Stimulated activated CD8-positive, alpha-beta memory T cell treated with anti-CD3 and anti-CD28 coated beads, Interleukin-2, amount 100 ng/mL, for 1 hour (primary cell): ENCODE measurements at regions not wholly inside any gene's neighbourhood (a gene's known extent, or its start where the extent isn't known, plus 50 kb on each side); places are given as distances from the start of the nearest gene placed in this dataset.
"Not testable (repeated sequence)": the region's sequence is repeated elsewhere in the genome, so short reads cannot be mapped to it uniquely, and the experiment has no call there.

Experiments
- DNase-seq, 2 donors: peaks; one replicate each; pipeline ENCODE4 v3.0.0-alpha.2; 2020; ENCODE audit warnings: low read depth in 2 of 2

DNA sequence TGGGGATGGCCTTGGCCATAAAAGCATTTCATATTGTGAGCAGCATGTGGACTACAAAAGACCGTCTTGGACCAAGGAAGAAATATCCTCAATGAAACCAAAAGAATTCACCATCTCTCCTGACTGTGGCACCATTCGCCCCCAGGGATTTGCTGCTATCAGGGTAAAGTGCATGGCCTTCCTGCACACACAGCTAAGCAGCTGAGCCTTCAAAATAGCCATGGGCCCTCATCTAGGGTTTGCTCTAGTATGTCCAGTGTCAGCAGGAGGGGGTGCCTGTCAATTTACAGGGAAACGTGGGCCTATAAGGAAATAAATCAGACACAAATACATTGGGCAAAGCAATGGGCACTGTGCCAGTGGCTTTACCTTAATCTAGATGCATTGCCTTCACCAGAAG, 296.6 kb upstream of the NBPF12 start:
- not testable (repeated sequence) for DNase-seq

GRCh38 chr1:146640671-146641070, 297.5 kb upstream of the NBPF12 start:
- DNase-seq = not testable (repeated sequence)

GRCh38 chr1:146630302-146630701, 307.8 kb upstream of the NBPF12 start:
- not testable (repeated sequence) for DNase-seq

GRCh38 chr1:146618582-146618981, 319.5 kb upstream of the NBPF12 start:
- not testable (repeated sequence) for DNase-seq

DNA sequence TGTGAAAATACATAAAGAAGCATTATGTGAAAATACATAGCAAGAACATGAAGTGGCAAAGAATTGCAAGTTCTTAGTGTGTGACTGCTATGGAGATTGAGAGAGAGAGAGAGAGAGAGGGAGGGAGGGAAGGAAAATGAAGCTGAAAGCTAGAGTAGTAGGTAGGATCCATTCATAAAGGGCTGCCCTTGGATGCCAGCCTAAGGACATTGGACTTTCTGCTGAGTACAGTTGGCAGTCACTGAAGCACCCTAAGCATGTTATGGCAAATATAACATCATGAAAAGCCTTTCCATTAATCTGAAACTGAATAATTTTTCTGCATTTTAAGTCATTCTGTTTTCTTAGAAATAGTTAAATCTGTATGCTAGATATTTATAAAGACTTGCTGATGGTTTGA, 333.4 kb upstream of the NBPF12 start:
- DNase-seq = not testable (repeated sequence)

DNA sequence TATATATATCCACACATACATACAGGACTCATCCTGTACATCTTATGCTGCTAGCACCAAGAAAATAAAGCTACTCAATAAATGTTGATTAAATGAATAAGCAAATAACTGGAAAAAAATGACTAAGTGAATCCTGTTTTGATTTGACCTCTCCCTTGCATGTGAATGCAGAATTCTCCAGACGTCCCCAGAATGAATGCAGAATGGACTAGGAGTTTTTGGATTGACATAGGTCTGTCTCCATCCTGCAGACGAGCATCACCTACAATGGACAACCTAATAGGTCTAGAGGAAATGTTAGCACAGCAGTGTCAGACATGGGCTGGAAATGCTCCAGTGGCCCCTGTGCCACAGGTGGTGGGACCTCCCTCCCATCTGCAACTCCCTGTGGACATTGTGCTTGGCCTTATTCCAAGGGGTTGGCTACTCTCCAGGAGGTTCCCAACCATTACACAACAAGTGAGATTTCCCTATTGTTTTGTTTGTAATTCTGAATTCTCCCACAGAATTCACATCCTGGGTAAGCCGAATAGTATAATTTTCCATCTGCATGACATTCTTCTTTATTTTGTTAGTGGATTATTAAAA, 337.3 kb upstream of the NBPF12 start:
- DNase-seq = not testable (repeated sequence)

DNA sequence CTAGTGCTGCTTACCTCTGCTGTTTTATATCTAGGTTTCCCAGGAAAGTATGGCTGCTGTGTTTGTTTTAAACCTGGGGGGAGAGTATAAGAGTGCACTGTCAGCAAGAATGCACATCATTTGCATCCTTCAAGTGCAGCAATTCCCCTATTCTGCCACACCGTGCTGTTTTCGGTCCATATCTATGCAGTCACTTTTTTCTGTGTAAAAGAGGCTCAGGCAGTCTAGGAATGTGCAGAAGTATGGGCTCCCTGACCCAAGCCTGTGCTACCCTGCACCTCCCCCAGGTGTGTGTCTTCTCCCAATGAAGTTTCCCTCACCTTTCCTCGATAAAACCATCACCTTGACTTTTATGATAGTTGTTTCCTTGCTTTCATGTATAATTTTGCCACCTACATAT, 338.2 kb upstream of the NBPF12 start:
- not testable (repeated sequence) for DNase-seq

DNA sequence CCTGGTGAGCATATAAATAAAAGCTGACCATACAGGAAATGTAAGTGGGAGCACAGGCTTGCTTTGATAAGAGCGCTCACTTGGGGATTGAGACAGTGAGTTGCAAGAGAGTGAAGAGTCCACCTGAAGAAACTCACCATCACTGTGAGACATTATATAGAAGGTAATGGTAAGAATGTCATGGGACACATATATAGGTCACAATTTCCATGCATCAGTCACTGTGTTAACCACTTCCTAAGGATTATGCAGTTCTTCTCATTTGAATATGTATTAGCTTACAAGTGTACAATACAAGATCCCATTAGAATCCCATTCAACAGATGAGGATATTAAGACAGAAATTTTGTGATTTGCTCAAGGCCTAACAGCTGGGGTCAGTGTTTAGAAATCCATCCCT, 352.4 kb upstream of the NOTCH2NLA start:
- not testable (repeated sequence) for DNase-seq

GRCh38 chr1:146567541-146567940, 338.7 kb upstream of the NOTCH2NLA start:
- DNase-seq = not testable (repeated sequence)

DNA sequence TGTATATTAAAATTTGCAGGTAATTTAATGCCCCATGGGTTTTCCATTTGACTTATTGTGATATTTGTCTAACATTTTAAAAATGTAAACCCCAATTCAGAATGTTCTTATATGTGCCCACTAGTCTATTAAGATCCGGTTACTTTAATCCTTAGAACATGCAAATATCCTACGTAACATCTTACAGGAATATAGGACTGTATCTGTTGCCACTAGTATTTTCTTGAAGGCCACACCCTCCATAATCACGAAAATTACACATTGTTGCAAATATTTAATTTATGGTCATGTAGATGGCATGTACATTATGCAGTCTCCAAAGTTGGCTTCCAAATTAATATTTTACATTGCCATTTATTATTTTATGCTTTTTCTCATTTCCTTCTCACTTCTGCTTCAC, 329.2 kb upstream of the NOTCH2NLA start:
- DNase-seq = not testable (repeated sequence)

- DNase-seq = not testable (repeated sequence)
Observed at GRCh38 chr1:146556405-146556804, 327.6 kb upstream of the NOTCH2NLA start.

- DNase-seq = not testable (repeated sequence)
Observed at GRCh38 chr1:146552414-146552813, 323.6 kb upstream of the NOTCH2NLA start.

DNA sequence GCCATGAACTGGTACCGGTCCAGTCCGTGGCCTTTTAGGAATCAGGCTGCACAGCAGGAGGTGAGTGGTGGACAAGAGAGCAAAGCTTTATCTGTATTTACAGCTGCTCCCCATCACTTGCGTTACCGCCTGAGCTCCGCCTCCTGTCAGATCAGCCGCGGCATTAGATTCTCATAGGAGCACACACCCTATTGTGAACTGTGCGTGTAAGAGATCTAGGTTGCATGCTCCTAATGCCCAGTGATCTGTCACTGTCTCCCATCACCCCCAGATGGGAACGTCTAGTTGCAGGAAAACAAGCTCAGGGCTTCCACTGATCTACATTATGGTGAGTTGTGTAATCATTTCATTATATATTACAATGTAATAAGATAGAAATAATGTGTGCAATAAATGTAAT, 319.9 kb upstream of the NOTCH2NLA start:
- DNase-seq = not testable (repeated sequence)

DNA sequence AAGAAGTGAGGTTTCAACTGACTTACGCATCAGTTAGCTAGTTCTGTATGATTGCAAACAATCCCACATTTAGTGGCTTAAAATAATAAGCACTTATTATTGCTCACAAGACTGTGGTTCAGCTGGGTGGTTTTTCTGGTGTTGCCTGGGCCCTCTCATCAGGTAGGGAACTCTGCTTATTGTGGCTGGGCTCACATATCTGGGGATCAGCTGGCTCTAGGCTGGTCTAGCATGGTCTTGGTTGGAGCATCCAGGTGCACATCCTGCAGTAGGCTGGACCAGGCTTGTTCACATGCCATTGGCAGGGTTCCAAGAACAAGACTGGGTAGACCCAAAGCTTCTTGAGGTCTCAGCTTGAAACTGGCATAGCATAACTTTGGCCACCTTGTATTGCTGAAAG, 317.4 kb upstream of the NOTCH2NLA start:
- DNase-seq = not testable (repeated sequence)

GRCh38 chr1:146537775-146538373, 309.1 kb upstream of the NOTCH2NLA start:
- not testable (repeated sequence) for DNase-seq

DNA sequence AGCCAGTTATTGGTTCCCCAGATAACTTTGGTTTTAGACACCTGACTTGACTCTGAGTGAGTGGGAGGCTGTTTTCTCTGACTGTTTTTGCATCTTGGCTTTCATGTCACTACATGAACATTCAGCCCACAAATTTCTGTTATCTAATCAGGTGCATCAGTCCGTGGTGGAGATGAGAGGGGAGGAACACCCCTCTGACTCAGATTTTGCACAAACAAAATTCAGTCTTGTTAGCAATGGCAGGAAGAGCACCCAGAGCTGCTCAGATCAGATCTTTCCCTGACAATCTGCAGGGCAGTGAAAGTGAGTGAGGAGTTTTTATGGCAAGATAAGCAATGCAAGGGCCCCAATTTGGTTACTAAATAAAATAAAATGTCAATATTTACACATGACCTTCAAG, 307.2 kb upstream of the NOTCH2NLA start:
- not testable (repeated sequence) for DNase-seq

GRCh38 chr1:146535575-146535974, 306.8 kb upstream of the NOTCH2NLA start:
- not testable (repeated sequence) for DNase-seq

DNA sequence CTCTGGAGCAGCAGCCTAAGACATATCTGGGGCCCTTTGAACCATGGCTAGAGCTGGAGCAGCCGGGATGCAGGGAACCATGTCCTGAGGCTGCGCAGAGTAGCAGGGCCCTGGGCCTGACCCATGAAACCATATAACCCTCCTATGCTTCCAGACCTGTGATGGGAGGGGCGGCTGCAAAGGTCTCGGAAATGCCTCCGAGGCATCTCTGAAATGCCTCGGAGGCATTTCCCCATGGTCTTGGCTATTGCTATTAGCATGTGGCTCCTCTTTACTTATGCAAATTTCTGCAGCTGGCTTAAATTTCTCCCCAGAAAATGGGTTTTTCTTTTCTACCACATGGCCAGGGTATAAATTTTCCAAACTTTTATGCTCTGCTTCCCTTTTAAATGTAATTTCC, 302.1 kb upstream of the NOTCH2NLA start:
- DNase-seq = not testable (repeated sequence)

DNA sequence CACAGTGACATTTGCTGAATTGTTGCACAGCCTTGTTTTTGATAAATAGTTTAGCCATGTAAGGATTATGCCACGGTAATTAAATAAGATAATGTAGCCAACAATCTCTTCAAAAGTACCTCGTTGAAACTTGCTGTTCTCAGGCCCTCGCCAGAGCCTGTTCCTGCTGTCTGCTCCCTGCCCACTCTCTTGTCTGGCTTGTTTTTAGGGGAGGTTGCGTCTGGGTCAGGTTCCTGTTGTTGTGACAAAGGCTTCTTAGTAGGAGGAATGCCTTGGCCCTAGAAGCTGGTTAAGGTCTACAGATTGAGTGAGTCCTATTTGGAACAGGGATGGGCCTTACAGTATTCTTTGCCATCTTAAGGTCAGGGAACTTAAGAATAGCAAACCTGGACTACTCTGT, 294.0 kb upstream of the NOTCH2NLA start:
- DNase-seq = not testable (repeated sequence)

GRCh38 chr1:146522345-146522744, 293.5 kb upstream of the NOTCH2NLA start:
- DNase-seq = not testable (repeated sequence)

GRCh38 chr1:146521804-146522203, 293.0 kb upstream of the NOTCH2NLA start:
- DNase-seq = not testable (repeated sequence)

DNA sequence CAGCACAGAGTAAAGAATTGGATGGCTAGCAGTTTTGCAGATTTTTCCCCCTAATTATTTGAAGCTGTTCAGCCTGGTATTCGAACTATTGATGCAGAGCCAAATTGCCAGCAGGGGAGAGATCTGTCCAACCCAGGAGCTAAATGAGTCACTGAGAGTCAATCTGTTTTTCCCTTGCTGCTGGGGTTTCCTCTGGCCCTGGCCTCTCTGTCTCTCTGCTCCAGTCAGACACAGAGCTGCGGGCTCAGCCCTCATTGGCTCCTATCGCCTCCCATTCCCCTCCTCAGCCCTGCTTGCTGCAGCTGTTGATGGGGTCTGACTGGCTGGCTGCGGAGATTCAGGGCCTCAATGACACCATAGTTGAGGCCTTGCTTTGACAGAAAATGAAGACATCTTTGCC, 284.9 kb upstream of the NOTCH2NLA start:
- not testable (repeated sequence) for DNase-seq

GRCh38 chr1:146511047-146511777, 282.4 kb upstream of the NOTCH2NLA start:
- not testable (repeated sequence) for DNase-seq
